Right kidney (tissue), 1 donor: ENCODE measurements at regions not wholly inside any gene's neighbourhood (a gene's known extent, or its start where the extent isn't known, plus 50 kb on each side); places are given as distances from the start of the nearest gene placed in this dataset.

Experiments used
- DNase-seq: peaks from one replicate; pipeline ENCODE4 v3.0.0-alpha.2; 2016

- no peak for DNase-seq
Measured at GRCh38 chr6:170134471-170135440, 156.1 kb downstream of the DLL1 start.

DNA sequence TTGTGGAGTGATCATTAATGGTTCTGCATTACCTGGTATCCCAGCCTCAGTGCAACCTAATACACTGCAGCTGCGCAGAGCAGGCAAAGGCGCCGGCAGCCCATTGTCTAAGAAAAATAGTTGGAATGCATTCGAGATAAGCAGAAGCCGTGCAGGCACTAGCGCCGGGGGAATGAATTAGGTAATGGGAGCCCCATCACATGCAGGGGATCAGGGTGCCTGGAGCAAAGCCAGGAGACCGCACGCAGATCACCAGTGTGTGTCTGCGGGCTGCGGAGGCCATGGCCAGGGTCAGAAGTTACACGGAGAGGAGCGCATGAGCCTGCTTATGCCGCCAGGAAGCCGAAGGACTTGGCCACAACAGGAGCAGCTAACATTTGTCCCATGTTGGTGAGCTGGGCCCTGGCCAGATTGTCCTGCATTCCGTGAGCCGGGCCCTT is 156.8 kb downstream of the DLL1 start:
- no peak for DNase-seq

GRCh38 chr6:170132561-170132991 is 158.3 kb downstream of the DLL1 start:
- no peak for DNase-seq

GRCh38 chr6:170132011-170132521 is 158.8 kb downstream of the DLL1 start:
- DNase-seq = no peak

DNA sequence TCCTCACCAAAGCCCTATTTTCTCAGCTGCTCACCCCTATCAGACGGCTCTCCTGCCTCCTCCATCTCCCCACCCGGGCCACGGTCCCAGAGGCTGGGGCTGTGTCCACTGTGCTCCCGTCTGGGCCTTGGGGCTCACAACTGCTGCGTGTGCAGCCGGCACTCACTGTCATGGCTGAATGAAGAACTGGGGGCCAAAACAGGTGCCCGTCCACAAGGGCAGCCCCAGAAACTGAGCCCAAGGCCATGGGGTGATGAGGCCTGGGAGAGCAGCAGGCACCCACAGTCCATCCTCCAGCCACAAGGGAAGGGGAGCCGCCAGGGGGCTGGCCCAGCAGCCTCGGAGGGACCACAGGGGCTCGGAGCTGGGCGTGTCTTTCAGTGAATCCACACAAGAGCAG is 159.5 kb downstream of the DLL1 start:
- DNase-seq = no peak

GRCh38 chr6:170130771-170131241 is 160.1 kb downstream of the DLL1 start:
- no peak for DNase-seq

- DNase-seq = no peak
Measured at GRCh38 chr6:170130201-170130621, 160.7 kb downstream of the DLL1 start.

GRCh38 chr6:170129691-170130171 is 161.1 kb downstream of the DLL1 start:
- DNase-seq = no peak

- no peak for DNase-seq
Measured at GRCh38 chr6:170128811-170129681, 161.8 kb downstream of the DLL1 start.

GRCh38 chr6:170128346-170128745 is 162.5 kb downstream of the DLL1 start:
- DNase-seq = no peak

GRCh38 chr6:170127151-170127550 is 163.7 kb downstream of the DLL1 start:
- no peak for DNase-seq

DNA sequence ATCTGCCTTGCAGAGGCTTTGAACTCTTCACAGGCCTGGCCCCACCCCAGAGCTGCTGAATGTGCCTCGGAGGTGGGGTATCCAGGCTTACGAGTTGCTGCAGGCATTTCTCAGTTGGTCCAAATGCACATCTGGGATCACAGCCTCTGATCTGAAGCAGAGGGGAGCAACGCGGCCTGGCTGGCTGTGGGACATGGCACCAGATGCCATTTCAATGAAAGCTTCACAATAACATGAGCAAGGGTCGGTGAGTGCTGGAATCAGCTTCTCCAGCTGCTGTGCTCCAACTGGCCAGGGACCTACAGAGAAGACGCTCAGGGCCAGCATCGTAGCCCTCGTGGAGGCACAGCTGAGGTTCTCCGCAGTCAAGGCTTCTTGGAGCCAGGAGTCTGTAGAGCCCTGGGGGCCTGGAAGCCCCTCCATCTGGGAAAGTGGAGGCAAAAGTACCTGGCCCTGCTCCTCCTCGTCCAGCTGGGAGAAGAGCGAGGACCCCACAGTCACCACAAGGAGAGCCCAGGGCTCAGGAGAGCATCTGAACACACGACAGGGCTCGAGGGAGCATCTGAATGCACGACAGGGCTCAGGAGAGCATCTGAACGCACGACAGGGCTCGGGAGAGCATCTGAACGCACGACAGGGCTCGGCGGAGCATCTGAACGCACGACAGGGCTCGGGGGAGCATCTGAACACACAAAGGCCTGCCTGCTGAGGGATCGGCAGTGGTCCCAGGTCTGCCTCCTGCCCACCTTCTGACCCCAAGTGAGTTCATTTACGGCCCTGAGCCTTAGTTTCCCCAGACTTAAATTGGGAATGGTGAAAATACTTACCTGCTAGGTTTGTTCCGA is 165.2 kb downstream of the DLL1 start:
- no peak for DNase-seq

- no peak for DNase-seq
Measured at GRCh38 chr6:170124836-170125235, 166.0 kb downstream of the DLL1 start.

DNA sequence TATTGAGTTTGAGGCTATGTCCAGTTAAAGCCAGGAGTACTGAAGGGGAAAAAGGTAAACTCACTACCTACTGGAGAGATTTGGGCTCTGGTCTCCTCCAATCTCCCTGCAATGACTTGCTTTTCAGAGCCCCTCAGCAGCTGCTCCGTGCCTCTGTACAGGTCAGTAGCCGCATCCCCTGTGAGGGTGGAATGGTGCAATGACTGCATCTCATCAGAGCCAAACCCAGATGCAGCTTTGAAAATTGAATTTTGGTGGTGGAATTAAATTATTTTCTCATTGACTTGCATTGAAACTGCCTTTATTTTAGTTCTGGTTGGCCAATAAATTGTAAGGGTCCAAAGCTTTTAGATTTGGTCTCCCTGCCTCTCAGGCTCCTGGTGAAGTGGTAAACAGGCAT is 166.7 kb downstream of the DLL1 start:
- DNase-seq = no peak

GRCh38 chr6:170122651-170123050 is 168.2 kb downstream of the DLL1 start:
- DNase-seq = no peak

DNA sequence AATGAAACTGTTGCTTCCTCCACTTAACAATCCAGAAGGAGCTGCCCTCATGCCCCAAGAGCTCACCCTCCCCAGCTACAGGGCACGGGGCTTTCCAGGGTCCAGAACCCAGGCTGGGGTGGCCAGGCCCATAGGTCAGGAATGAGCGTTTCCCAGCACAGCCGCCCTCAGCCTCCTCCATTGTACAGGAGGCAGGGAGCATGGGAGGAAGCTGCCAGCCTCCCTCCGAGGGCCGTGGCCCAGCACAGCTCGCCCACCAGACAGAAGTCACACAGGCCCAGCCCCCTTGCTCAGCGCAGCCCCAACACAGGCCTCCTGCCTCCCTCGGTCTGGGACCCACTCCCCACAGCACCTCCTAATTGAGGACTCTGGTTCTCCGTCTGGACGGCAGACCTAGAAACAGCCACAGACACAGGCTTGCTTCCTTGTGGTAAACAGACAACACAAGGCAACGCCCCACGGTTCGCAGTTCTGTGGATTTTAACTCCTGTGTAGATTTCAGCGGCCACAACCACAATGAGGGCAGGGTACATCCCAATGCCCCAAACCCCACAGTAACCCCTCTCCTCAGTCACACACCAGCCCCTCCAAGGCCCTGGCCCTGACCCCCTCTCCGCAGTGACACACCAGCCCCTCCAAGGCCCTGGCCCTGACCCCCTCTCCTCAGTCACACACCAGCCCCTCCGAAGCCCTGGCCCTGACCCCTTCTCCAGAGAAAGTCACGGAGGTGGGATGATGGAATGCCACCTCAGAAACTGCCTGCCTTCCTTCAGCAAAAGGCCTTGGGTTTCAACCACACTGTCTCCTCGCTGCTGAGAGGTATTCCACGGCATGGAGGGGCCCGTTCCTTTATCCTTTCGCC is 173.5 kb downstream of the DLL1 start:
- no peak for DNase-seq

- no peak for DNase-seq
Measured at GRCh38 chr6:170116636-170117035, 174.2 kb downstream of the DLL1 start.

DNA sequence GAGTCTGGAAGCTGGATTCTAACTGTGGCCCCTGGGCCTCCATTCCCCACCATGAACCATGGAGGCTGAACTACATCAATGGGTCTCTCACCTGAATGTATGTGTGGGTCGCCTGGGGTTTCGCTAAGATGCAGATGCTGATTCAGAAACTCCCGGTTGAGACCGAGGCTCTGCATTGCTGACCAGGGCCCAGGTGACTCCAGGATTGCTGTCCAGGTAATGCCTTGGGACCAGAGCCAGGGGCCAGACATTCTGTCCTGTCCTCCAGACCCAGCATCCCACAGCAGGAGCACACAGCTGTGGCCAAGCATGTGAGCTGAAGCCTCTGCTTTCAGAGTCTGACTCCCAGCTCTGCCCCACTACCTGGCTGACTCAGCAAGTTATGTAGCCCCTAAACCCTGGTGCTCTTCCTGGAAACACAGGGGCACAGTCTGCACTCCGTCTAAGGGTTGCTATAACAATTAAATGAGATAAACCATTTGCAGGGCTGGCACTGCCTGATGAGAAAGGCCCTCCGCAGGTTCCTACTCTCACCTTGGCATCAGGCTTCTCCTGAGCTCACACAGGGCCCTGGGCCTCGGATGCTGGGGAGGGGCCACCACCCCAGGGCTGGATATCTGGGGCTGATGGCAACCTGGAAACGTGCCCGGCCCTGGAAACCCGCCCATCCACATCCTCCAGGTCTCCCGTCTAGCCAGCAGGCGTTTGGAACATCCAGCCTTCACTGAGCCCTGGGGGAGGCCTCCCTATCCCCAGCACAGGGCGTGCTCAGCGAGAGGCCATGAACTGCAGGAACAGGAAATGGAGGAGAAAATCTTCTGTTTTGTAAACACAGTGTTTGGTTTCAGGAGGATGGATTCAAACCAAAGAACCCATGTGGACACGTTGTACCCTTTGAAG is 175.7 kb downstream of the DLL1 start:
- no peak for DNase-seq

GRCh38 chr6:170114187-170114945 is 176.5 kb downstream of the DLL1 start:
- no peak for DNase-seq
